MG63 (cell line): ENCODE measurements at regions not wholly inside any gene's neighbourhood (a gene's known extent, or its start where the extent isn't known, plus 50 kb on each side); places are given as distances from the start of the nearest gene placed in this dataset.

Experiments
- DNase-seq: peaks from one replicate; pipeline ENCODE4 v3.0.0-alpha.2; 2020
- H3K27me3 ChIP-seq: fragments of 250-450 bp; sonication (Bioruptor Pico); 2 replicates; pipeline ENCODE4 v1.5.1; 2020; ENCODE audit warnings: mild to moderate bottlenecking, moderate library complexity
- H3K36me3 ChIP-seq: fragments of 250-450 bp; sonication (Bioruptor Pico); 2 replicates; pipeline ENCODE4 v1.5.1; 2020; ENCODE audit warnings: mild to moderate bottlenecking, moderate library complexity
- H3K4me3 ChIP-seq: fragments of 250-450 bp; sonication (Bioruptor Pico); 2 replicates; pipeline ENCODE4 v1.5.1; 2020; ENCODE audit warnings: mild to moderate bottlenecking, moderate library complexity
- H3K9me3 ChIP-seq: fragments of 250-450 bp; sonication (Bioruptor Pico); 2 replicates; pipeline ENCODE4 v1.5.1; 2020; ENCODE audit warnings: mild to moderate bottlenecking, moderate library complexity

GRCh38 chr1:168842306-168842705, 113.3 kb upstream of the DPT start:
- Histone ChIP-seq H3K9me3 (no peaks in the 10 kb centered on the region), H3K36me3 (no peaks in the 10 kb centered on the region), H3K27me3 (no peaks in the 10 kb centered on the region), H3K4me3 (no peak overlapping the region)
- no peak for DNase-seq

- H3K4me3 ChIP-seq = no peak overlapping the region
- no peak for DNase-seq
- no peaks in the 10 kb centered on the region for H3K27me3 ChIP-seq
- H3K9me3 ChIP-seq = no peaks in the 10 kb centered on the region
- no peaks in the 10 kb centered on the region for H3K36me3 ChIP-seq
Measured at GRCh38 chr1:168842916-168843315, 113.9 kb upstream of the DPT start.

GRCh38 chr1:168843401-168843800, 114.4 kb upstream of the DPT start:
- H3K4me3 ChIP-seq = no peak overlapping the region
- no peaks in the 10 kb centered on the region for H3K36me3 ChIP-seq
- no peaks in the 10 kb centered on the region for H3K9me3 ChIP-seq
- H3K27me3 ChIP-seq = no peaks in the 10 kb centered on the region
- DNase-seq = no peak

GRCh38 chr1:168843950-168844349, 114.9 kb upstream of the DPT start:
- DNase-seq = no peak
- Histone ChIP-seq H3K27me3 (no peaks in the 10 kb centered on the region), H3K4me3 (no peak overlapping the region), H3K36me3 (no peaks in the 10 kb centered on the region), H3K9me3 (no peaks in the 10 kb centered on the region)

GRCh38 chr1:168845140-168845539, 116.1 kb upstream of the DPT start:
- no peaks in the 10 kb centered on the region for H3K36me3 ChIP-seq

GRCh38 chr1:168848051-168848450, 119.0 kb upstream of the DPT start:
- Histone ChIP-seq H3K36me3 (no peaks in the 10 kb centered on the region), H3K4me3 (no peak overlapping the region), H3K27me3 (no peaks in the 10 kb centered on the region), H3K9me3 (no peaks in the 10 kb centered on the region)
- DNase-seq = no peak

More at GRCh38 chr1:168845140-168845539, 116.1 kb upstream of the DPT start:
- Histone ChIP-seq H3K4me3 (no peak overlapping the region), H3K9me3 (no peaks in the 10 kb centered on the region), H3K27me3 (no peaks in the 10 kb centered on the region)
- no peak for DNase-seq

- Histone ChIP-seq H3K36me3 (no peaks in the 10 kb centered on the region), H3K27me3 (no peaks in the 10 kb centered on the region), H3K9me3 (0 out of 2 replicates have a peak, but pooled peaks cover 1% of the 10 kb centered on the region), H3K4me3 (no peak overlapping the region)
- DNase-seq = no peak
Measured at GRCh38 chr1:168861421-168862004, 132.5 kb upstream of the DPT start.

GRCh38 chr1:168863772-168864171, 134.8 kb upstream of the DPT start:
- no peak for DNase-seq

GRCh38 chr1:168864266-168864665, 135.3 kb upstream of the DPT start:
- Histone ChIP-seq H3K27me3 (no peaks in the 10 kb centered on the region), H3K4me3 (no peak overlapping the region), H3K9me3 (0 out of 2 replicates have a peak, but pooled peaks cover 3% of the 10 kb centered on the region), H3K36me3 (no peaks in the 10 kb centered on the region)
- DNase-seq = no peak

More at GRCh38 chr1:168863772-168864171, 134.8 kb upstream of the DPT start:
- H3K27me3 ChIP-seq = no peaks in the 10 kb centered on the region
- no peak overlapping the region for H3K4me3 ChIP-seq
- no peaks in the 10 kb centered on the region for H3K36me3 ChIP-seq
- 0 out of 2 replicates have a peak, but pooled peaks cover 3% of the 10 kb centered on the region for H3K9me3 ChIP-seq

GRCh38 chr1:168865850-168866620, 137.0 kb upstream of the DPT start:
- H3K9me3 ChIP-seq = 0 out of 2 replicates have a peak, but pooled peaks cover 3% of the 10 kb centered on the region
- no peak for DNase-seq
- H3K4me3 ChIP-seq = no peak overlapping the region
- no peaks in the 10 kb centered on the region for H3K27me3 ChIP-seq
- no peaks in the 10 kb centered on the region for H3K36me3 ChIP-seq

GRCh38 chr1:168867941-168868634, 139.1 kb upstream of the DPT start:
- H3K9me3 ChIP-seq = 0 out of 2 replicates have a peak, but pooled peaks cover 3% of the 10 kb centered on the region
- H3K36me3 ChIP-seq = no peaks in the 10 kb centered on the region
- H3K4me3 ChIP-seq = no peak overlapping the region
- H3K27me3 ChIP-seq = no peaks in the 10 kb centered on the region
- DNase-seq = no peak

- Histone ChIP-seq H3K27me3 (no peaks in the 10 kb centered on the region), H3K9me3 (0 out of 2 replicates have a peak, but pooled peaks cover 2% of the 10 kb centered on the region), H3K36me3 (no peaks in the 10 kb centered on the region), H3K4me3 (no peak overlapping the region)
- DNase-seq = no peak
Measured at GRCh38 chr1:168871531-168871930, 142.5 kb upstream of the DPT start.

- no peaks in the 10 kb centered on the region for H3K36me3 ChIP-seq
- DNase-seq = no peak
- H3K9me3 ChIP-seq = no peaks in the 10 kb centered on the region
- H3K4me3 ChIP-seq = no peak overlapping the region
- H3K27me3 ChIP-seq = no peaks in the 10 kb centered on the region
Measured at GRCh38 chr1:168875831-168876230, 146.8 kb upstream of the DPT start.

GRCh38 chr1:168876830-168877229, 147.8 kb upstream of the DPT start:
- H3K36me3 ChIP-seq = no peaks in the 10 kb centered on the region
- H3K4me3 ChIP-seq = no peak overlapping the region
- H3K27me3 ChIP-seq = no peaks in the 10 kb centered on the region
- no peaks in the 10 kb centered on the region for H3K9me3 ChIP-seq
- DNase-seq = no peak

- no peak for DNase-seq
- Histone ChIP-seq H3K4me3 (no peak overlapping the region), H3K9me3 (peaks cover 5% of the 10 kb centered on the region; the same call in 1 of the 2 replicates), H3K27me3 (no peaks in the 10 kb centered on the region), H3K36me3 (no peaks in the 10 kb centered on the region)
Measured at GRCh38 chr1:168879896-168880734, 151.1 kb upstream of the DPT start.

- no peak for DNase-seq
- H3K36me3 ChIP-seq = no peaks in the 10 kb centered on the region
- no peaks in the 10 kb centered on the region for H3K27me3 ChIP-seq
- peaks cover 5% of the 10 kb centered on the region; the same call in 1 of the 2 replicates for H3K9me3 ChIP-seq
- H3K4me3 ChIP-seq = no peak overlapping the region
Measured at GRCh38 chr1:168881656-168882260, 152.8 kb upstream of the DPT start.
